ENCODE measurements at regions not wholly inside any gene's neighbourhood (a gene's known extent, or its start where the extent isn't known, plus 50 kb on each side); places are given as distances from the start of the nearest gene placed in this dataset.

DNA sequence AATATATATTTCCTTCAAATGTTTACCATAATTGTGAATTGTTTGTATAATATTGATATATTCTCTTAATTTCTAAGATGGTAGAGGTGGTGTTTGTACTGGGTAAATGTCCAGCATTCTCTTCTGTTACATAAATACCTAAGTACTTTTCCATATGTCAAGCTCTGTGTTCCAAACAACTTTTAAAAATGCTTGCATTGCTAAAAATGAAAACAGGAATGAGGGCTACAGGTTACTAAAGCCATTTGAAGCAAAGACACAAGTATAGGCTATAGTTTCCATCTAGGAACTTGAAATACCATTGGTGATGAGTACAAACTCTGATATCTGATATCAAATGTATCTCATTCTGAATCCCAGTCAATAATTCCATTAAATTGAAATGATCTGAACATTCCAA, 233.6 kb upstream of the SORCS1 start:
- no peak for TF ChIP-seq POLR2A (IDR thresholded peaks at IDR 0.05; ENCODE audit: control extremely low read depth in 1 of 2, low read depth in 2 of 2, low read length in 2 of 2)
- TF ChIP-seq, protein P1, sequence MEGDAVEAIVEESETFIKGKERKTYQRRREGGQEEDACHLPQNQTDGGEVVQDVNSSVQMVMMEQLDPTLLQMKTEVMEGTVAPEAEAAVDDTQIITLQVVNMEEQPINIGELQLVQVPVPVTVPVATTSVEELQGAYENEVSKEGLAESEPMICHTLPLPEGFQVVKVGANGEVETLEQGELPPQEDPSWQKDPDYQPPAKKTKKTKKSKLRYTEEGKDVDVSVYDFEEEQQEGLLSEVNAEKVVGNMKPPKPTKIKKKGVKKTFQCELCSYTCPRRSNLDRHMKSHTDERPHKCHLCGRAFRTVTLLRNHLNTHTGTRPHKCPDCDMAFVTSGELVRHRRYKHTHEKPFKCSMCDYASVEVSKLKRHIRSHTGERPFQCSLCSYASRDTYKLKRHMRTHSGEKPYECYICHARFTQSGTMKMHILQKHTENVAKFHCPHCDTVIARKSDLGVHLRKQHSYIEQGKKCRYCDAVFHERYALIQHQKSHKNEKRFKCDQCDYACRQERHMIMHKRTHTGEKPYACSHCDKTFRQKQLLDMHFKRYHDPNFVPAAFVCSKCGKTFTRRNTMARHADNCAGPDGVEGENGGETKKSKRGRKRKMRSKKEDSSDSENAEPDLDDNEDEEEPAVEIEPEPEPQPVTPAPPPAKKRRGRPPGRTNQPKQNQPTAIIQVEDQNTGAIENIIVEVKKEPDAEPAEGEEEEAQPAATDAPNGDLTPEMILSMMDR (IDR thresholded peaks at IDR 0.05; ENCODE audit: control extremely low read depth in 1 of 3, insufficient read depth in 1 of 3, low read depth in 1 of 3, low read length in 3 of 3), result no peak
- TF ChIP-seq, protein P2, sequence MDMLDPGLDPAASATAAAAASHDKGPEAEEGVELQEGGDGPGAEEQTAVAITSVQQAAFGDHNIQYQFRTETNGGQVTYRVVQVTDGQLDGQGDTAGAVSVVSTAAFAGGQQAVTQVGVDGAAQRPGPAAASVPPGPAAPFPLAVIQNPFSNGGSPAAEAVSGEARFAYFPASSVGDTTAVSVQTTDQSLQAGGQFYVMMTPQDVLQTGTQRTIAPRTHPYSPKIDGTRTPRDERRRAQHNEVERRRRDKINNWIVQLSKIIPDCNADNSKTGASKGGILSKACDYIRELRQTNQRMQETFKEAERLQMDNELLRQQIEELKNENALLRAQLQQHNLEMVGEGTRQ (IDR thresholded peaks at IDR 0.05; ENCODE audit: low read length), result no peak
- no peak for TF ChIP-seq POLR2AphosphoS5 (IDR thresholded peaks at IDR 0.05; ENCODE audit: low read depth, low read length)
- no peak for TF ChIP-seq EP300 (IDR thresholded peaks at IDR 0.05; ENCODE audit: borderline replicate concordance in 1 of 2, low read depth in 2 of 2, low read length in 2 of 2)
- no peak for TF ChIP-seq RAD21 (IDR thresholded peaks at IDR 0.05 in 1 of 2, conservative IDR thresholded peaks at IDR 0.05 in 1 of 2; ENCODE audit: low read depth in 2 of 2, low read length in 2 of 2)
- TF ChIP-seq EZH2 (IDR thresholded peaks at IDR 0.05; ENCODE audit: low read depth, low read length, severe bottlenecking), result no peak
- TF ChIP-seq CREB1 (IDR thresholded peaks at IDR 0.05), result no peak
- TF ChIP-seq, protein P3, sequence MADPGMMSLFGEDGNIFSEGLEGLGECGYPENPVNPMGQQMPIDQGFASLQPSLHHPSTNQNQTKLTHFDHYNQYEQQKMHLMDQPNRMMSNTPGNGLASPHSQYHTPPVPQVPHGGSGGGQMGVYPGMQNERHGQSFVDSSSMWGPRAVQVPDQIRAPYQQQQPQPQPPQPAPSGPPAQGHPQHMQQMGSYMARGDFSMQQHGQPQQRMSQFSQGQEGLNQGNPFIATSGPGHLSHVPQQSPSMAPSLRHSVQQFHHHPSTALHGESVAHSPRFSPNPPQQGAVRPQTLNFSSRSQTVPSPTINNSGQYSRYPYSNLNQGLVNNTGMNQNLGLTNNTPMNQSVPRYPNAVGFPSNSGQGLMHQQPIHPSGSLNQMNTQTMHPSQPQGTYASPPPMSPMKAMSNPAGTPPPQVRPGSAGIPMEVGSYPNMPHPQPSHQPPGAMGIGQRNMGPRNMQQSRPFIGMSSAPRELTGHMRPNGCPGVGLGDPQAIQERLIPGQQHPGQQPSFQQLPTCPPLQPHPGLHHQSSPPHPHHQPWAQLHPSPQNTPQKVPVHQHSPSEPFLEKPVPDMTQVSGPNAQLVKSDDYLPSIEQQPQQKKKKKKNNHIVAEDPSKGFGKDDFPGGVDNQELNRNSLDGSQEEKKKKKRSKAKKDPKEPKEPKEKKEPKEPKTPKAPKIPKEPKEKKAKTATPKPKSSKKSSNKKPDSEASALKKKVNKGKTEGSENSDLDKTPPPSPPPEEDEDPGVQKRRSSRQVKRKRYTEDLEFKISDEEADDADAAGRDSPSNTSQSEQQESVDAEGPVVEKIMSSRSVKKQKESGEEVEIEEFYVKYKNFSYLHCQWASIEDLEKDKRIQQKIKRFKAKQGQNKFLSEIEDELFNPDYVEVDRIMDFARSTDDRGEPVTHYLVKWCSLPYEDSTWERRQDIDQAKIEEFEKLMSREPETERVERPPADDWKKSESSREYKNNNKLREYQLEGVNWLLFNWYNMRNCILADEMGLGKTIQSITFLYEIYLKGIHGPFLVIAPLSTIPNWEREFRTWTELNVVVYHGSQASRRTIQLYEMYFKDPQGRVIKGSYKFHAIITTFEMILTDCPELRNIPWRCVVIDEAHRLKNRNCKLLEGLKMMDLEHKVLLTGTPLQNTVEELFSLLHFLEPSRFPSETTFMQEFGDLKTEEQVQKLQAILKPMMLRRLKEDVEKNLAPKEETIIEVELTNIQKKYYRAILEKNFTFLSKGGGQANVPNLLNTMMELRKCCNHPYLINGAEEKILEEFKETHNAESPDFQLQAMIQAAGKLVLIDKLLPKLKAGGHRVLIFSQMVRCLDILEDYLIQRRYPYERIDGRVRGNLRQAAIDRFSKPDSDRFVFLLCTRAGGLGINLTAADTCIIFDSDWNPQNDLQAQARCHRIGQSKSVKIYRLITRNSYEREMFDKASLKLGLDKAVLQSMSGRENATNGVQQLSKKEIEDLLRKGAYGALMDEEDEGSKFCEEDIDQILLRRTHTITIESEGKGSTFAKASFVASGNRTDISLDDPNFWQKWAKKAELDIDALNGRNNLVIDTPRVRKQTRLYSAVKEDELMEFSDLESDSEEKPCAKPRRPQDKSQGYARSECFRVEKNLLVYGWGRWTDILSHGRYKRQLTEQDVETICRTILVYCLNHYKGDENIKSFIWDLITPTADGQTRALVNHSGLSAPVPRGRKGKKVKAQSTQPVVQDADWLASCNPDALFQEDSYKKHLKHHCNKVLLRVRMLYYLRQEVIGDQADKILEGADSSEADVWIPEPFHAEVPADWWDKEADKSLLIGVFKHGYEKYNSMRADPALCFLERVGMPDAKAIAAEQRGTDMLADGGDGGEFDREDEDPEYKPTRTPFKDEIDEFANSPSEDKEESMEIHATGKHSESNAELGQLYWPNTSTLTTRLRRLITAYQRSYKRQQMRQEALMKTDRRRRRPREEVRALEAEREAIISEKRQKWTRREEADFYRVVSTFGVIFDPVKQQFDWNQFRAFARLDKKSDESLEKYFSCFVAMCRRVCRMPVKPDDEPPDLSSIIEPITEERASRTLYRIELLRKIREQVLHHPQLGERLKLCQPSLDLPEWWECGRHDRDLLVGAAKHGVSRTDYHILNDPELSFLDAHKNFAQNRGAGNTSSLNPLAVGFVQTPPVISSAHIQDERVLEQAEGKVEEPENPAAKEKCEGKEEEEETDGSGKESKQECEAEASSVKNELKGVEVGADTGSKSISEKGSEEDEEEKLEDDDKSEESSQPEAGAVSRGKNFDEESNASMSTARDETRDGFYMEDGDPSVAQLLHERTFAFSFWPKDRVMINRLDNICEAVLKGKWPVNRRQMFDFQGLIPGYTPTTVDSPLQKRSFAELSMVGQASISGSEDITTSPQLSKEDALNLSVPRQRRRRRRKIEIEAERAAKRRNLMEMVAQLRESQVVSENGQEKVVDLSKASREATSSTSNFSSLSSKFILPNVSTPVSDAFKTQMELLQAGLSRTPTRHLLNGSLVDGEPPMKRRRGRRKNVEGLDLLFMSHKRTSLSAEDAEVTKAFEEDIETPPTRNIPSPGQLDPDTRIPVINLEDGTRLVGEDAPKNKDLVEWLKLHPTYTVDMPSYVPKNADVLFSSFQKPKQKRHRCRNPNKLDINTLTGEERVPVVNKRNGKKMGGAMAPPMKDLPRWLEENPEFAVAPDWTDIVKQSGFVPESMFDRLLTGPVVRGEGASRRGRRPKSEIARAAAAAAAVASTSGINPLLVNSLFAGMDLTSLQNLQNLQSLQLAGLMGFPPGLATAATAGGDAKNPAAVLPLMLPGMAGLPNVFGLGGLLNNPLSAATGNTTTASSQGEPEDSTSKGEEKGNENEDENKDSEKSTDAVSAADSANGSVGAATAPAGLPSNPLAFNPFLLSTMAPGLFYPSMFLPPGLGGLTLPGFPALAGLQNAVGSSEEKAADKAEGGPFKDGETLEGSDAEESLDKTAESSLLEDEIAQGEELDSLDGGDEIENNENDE (IDR thresholded peaks at IDR 0.05; ENCODE audit: insufficient replicate concordance, low read length), result no peak
- no peak for TF ChIP-seq SP1 (IDR thresholded peaks at IDR 0.05; ENCODE audit: low read depth, low read length)
